ENCODE measurements at regions not wholly inside any gene's neighbourhood (a gene's known extent, or its start where the extent isn't known, plus 50 kb on each side); places are given as distances from the start of the nearest gene placed in this dataset.
A peak's percentile ranks its signal among the peaks of the same experiment; 100 is the strongest.
"Not testable (repeated sequence)": the region's sequence is repeated elsewhere in the genome, so short reads cannot be mapped to it uniquely, and the experiment has no call there.

DNA sequence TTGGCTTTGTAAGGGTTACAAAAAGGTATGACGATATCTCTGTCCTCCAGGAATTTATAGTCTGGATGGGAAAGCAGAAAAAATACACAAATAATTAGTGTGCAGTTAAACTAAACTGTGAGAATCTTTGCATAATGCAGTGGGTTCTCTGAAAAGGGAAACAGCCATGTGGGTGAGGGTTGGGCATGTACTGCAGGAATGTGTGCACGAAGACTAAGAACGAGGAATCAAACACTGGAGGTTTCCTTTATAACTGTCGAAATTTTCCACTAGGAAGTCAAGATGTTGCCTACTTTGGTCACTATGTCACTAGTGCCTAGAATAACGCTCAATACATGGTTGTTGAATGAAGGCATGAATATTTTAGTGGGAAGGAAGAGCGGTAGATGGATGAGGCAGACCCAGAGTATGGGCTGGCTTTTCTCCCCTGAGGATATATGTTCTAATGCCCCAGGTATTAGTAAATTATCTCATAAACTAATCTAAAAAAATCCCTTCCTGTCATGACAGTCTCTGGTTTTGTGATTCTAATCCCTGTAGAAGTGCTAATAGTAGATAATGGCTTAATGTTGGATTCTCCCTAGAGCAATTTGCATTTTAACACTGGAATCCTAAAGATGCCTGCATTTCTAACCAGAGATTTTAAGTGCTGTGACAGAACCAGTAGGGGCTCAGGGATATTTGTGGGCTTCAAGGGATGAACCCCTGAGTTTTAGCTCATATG is 227.3 kb downstream of the NMUR2 start:
- Mint-ChIP-seq H3K27ac (no peak overlapping the region), H3K9me3 (peaks cover 0 to 13% (median 8%) of the 10 kb centered on the region in 7 donors), H3K4me3 (no peak overlapping the region), H3K36me3 (no peaks in the 10 kb centered on the region), H3K4me1 (no peaks in the 10 kb centered on the region), H3K27me3 (peaks cover 8% of the 10 kb centered on the region)
- no peak for DNase-seq
- H3K4me3 ChIP-seq (ENCODE audit: low read depth, low read length), result no peak overlapping the region
- no peaks in the 10 kb centered on the region for H3K4me1 ChIP-seq (ENCODE audit: control insufficient read depth, insufficient read depth, low read length, poor library complexity, severe bottlenecking)
- no peaks in the 10 kb centered on the region for H3K36me3 ChIP-seq (ENCODE audit: control insufficient read depth, insufficient read depth, low read length)
- H3K9me3 ChIP-seq (ENCODE audit: control insufficient read depth in 2 of 2, low read length in 2 of 2), result peaks cover 0 to 9% of the 10 kb centered on the region in 2 experiments
- no peak overlapping the region for H3K27ac ChIP-seq (ENCODE audit: insufficient read depth, low read length, poor library complexity, severe bottlenecking)
- ATAC-seq (ENCODE audit: low read depth in 2 of 2), result no peak
- H3K27me3 ChIP-seq (ENCODE audit: control insufficient read depth, insufficient read depth, low read length), result no peaks in the 10 kb centered on the region

DNA sequence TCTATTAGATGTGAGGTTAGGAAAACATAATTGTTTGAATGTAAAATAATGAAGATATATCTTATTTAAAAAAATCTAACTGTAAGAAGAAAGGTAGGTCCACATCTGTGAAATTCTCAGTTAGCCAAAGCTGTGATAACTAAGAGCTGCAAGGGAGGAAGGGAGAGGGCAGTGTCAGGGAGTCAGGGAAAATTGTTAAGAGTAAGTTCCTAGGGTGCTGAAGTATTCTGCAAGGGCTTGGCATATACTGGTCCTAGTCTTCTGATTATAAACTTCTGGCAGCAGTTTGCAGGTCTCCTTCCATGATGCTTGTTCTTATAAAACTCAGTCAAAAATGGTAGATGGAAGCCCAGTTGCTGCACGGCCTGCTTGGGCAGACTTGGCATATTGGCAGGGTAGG is 233.2 kb downstream of the NMUR2 start:
- Histone ChIP-seq H3K4me1 (ENCODE audit: control insufficient read depth, insufficient read depth, low read length, poor library complexity, severe bottlenecking) (no peaks in the 10 kb centered on the region), H3K27ac (ENCODE audit: insufficient read depth, low read length, poor library complexity, severe bottlenecking) (no peak overlapping the region), H3K36me3 (ENCODE audit: control insufficient read depth, insufficient read depth, low read length) (no peaks in the 10 kb centered on the region), H3K27me3 (ENCODE audit: control insufficient read depth, insufficient read depth, low read length) (no peaks in the 10 kb centered on the region), H3K9me3 (ENCODE audit: control insufficient read depth in 2 of 2, low read length in 2 of 2) (no peaks in the 10 kb centered on the region), H3K4me3 (ENCODE audit: low read depth, low read length) (no peak overlapping the region)
- Mint-ChIP-seq H3K9me3 (peaks cover 0 to 7% (median 2%) of the 10 kb centered on the region in 7 donors), H3K27me3 (peaks cover 9% of the 10 kb centered on the region), H3K4me3 (no peak overlapping the region), H3K4me1 (no peaks in the 10 kb centered on the region), H3K27ac (no peak overlapping the region), H3K36me3 (no peaks in the 10 kb centered on the region)
- DNase-seq (no peak), ATAC-seq (ENCODE audit: low read depth in 2 of 2) (no peak)

DNA sequence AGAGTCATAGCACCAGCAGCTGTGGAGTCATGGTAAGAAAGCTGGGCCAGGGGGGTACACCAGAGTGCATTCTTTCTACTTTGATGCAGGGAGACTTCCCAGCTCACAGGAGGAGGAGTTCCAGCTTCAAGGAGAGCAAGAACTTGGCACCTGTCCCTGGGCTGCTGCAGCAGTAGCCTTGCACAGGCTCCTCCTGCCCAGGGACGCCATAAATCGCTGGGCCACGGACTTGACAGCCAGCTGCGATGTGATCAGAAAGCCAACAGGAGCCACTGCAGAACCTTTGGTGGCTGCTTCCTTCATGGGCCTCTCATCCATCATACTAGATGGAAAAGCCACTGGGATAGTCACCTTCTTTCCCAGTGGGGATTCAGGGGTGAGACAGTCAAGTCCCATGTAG is 234.7 kb downstream of the NMUR2 start:
- ATAC-seq (ENCODE audit: low read depth in 2 of 2), result no peak
- no peak for DNase-seq

DNA sequence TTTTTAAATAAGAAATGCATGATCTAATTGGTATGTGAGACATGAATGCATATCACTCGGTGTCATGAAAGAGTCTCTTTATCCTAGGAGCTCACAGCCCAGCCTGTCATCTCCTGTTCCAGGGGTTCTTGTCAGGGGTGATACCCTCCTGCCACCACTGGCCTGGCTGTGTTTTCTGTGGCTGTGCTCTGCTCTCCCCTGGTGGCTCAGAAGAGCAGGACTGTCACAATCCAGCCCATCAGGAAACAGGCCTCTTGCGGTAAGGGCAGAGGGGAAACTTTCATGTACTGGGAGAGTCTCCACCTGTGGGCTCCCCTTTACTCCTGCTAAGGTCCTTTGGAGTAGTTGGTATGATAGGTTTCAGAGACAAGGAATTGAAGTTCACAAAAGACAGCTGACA is 240.2 kb upstream of the GLRA1 start:
- H3K27me3 ChIP-seq (ENCODE audit: control insufficient read depth, insufficient read depth, low read length), result no peaks in the 10 kb centered on the region
- H3K4me1 Mint-ChIP-seq, result peaks cover 0 to 12% (median 0%) of the 10 kb centered on the region in 4 donors
- H3K9me3 ChIP-seq (ENCODE audit: control insufficient read depth in 2 of 2, low read length in 2 of 2), result no peaks in the 10 kb centered on the region
- no peak overlapping the region for H3K27ac Mint-ChIP-seq
- no peak overlapping the region for H3K27ac ChIP-seq (ENCODE audit: insufficient read depth, low read length, poor library complexity, severe bottlenecking)
- H3K9me3 Mint-ChIP-seq, result peaks cover 0 to 3% (median 0%) of the 10 kb centered on the region in 7 donors
- H3K36me3 ChIP-seq (ENCODE audit: control insufficient read depth, insufficient read depth, low read length), result no peaks in the 10 kb centered on the region
- H3K36me3 Mint-ChIP-seq, result no peaks in the 10 kb centered on the region
- ATAC-seq (ENCODE audit: low read depth in 2 of 2), result no peak
- no peak overlapping the region for H3K4me3 Mint-ChIP-seq
- peaks cover 3% of the 10 kb centered on the region for H3K27me3 Mint-ChIP-seq
- no peaks in the 10 kb centered on the region for H3K4me1 ChIP-seq (ENCODE audit: control insufficient read depth, insufficient read depth, low read length, poor library complexity, severe bottlenecking)
- no peak for DNase-seq
- H3K4me3 ChIP-seq (ENCODE audit: low read depth, low read length), result no peak overlapping the region

More for the DNA sequence above, 234.7 kb downstream of the NMUR2 start:
- H3K27me3 ChIP-seq (ENCODE audit: control insufficient read depth, insufficient read depth, low read length), result no peaks in the 10 kb centered on the region
- no peaks in the 10 kb centered on the region for H3K4me1 Mint-ChIP-seq
- no peaks in the 10 kb centered on the region for H3K36me3 Mint-ChIP-seq
- no peak overlapping the region for H3K27ac Mint-ChIP-seq
- no peaks in the 10 kb centered on the region for H3K36me3 ChIP-seq (ENCODE audit: control insufficient read depth, insufficient read depth, low read length)
- peaks cover 0 to 6% (median 2%) of the 10 kb centered on the region in 7 donors for H3K9me3 Mint-ChIP-seq
- no peak overlapping the region for H3K27ac ChIP-seq (ENCODE audit: insufficient read depth, low read length, poor library complexity, severe bottlenecking)
- H3K4me3 Mint-ChIP-seq, result no peak overlapping the region
- peaks cover 4% of the 10 kb centered on the region for H3K27me3 Mint-ChIP-seq
- no peaks in the 10 kb centered on the region for H3K9me3 ChIP-seq (ENCODE audit: control insufficient read depth in 2 of 2, low read length in 2 of 2)
- H3K4me3 ChIP-seq (ENCODE audit: low read depth, low read length), result no peak overlapping the region
- H3K4me1 ChIP-seq (ENCODE audit: control insufficient read depth, insufficient read depth, low read length, poor library complexity, severe bottlenecking), result no peaks in the 10 kb centered on the region

DNA sequence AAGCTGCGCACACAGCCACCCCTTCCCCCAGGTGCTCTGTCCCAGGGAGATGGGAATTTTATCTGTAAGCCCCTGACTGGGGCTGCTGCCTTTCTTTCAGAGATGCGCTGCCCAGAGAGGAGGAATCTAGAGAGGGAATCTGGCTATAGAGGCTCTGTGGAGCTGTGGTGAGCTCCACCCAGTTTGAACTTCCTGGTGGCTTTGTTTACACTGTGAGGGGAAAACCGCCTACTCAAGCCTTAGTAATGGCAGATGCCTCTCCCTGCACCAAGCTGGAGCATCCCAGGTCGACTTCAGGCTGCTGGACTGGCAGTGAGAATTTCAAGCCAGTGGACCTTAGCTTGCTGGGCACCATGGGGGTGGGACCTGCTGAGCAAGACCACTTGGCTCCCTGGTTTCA is 235.2 kb upstream of the GLRA1 start:
- H3K27ac ChIP-seq (ENCODE audit: insufficient read depth, low read length, poor library complexity, severe bottlenecking); H3K36me3 ChIP-seq (ENCODE audit: control insufficient read depth, insufficient read depth, low read length); ATAC-seq (ENCODE audit: low read depth in 2 of 2); H3K27me3 ChIP-seq (ENCODE audit: control insufficient read depth, insufficient read depth, low read length); H3K9me3 ChIP-seq (ENCODE audit: control insufficient read depth in 2 of 2, low read length in 2 of 2); DNase-seq; H3K4me3 ChIP-seq (ENCODE audit: low read depth, low read length); H3K4me1 ChIP-seq (ENCODE audit: control insufficient read depth, insufficient read depth, low read length, poor library complexity, severe bottlenecking); H3K27ac Mint-ChIP-seq; H3K36me3 Mint-ChIP-seq: not testable (repeated sequence)
- peak overlapping the region in 1 of 4 donors; percentile 5 for H3K4me3 Mint-ChIP-seq
- H3K27me3 Mint-ChIP-seq, result peaks cover 12% of the 10 kb centered on the region
- H3K9me3 Mint-ChIP-seq, result peaks cover under 1 to 11% (median 4%) of the 10 kb centered on the region in 7 donors
- peaks cover 0 to 20% (median 2%) of the 10 kb centered on the region in 4 donors for H3K4me1 Mint-ChIP-seq

DNA sequence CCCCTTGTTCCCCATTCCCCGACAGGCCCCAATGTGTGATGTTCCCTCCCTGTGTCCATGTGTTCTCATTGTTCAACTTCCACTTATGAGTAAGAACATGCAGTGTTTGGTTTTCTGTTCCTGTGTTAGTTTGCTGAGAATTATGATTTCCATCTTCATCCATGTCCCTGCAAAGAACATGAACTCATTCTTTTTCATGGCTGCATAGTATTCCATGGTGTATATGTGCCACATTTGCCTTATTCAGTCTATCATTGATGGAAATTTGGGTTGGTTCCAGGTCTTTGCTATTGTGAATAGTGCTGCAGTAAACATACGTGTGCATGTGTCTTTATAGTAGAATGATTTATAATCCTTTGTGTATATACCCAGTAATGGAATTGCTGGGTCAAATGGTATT is 229.8 kb upstream of the GLRA1 start:
- not testable (repeated sequence) for H3K27ac ChIP-seq (ENCODE audit: insufficient read depth, low read length, poor library complexity, severe bottlenecking); H3K4me3 ChIP-seq (ENCODE audit: low read depth, low read length); H3K36me3 ChIP-seq (ENCODE audit: control insufficient read depth, insufficient read depth, low read length); H3K4me1 Mint-ChIP-seq; H3K4me1 ChIP-seq (ENCODE audit: control insufficient read depth, insufficient read depth, low read length, poor library complexity, severe bottlenecking); H3K36me3 Mint-ChIP-seq; H3K27ac Mint-ChIP-seq; H3K4me3 Mint-ChIP-seq; H3K9me3 ChIP-seq (ENCODE audit: control insufficient read depth in 2 of 2, low read length in 2 of 2); ATAC-seq (ENCODE audit: low read depth in 2 of 2); H3K27me3 ChIP-seq (ENCODE audit: control insufficient read depth, insufficient read depth, low read length); DNase-seq
- H3K9me3 Mint-ChIP-seq, result peaks cover 2 to 11% (median 4%) of the 10 kb centered on the region in 7 donors
- peaks cover 24% of the 10 kb centered on the region for H3K27me3 Mint-ChIP-seq

DNA sequence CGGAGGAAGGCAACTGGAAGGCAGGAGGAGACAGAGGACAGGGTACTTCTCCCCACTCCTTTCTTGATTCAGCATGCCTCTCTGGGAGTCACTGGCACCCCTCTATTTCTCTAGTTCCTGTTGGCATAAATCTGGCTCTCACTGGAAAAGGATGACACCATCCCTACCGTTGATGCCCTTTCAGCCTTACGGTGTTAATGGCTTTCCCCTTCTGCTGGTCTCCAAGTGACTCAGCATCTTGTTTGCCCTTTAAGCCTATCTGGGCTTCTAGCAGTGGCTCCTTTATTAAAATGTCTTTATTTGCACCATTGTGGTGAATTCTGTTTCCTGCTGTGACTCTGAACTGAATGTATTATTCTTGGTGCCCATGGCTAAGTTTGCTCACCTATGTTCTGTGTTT is 227.3 kb upstream of the GLRA1 start:
- Mint-ChIP-seq H3K36me3 (no peaks in the 10 kb centered on the region), H3K27me3 (peaks cover 13% of the 10 kb centered on the region), H3K4me3 (peak overlapping the region in 1 of 4 donors; percentile 43), H3K27ac (no peak overlapping the region), H3K9me3 (peaks cover 0 to 7% (median 2%) of the 10 kb centered on the region in 7 donors), H3K4me1 (no peaks in the 10 kb centered on the region)
- ATAC-seq (ENCODE audit: low read depth in 2 of 2), result no peak
- Histone ChIP-seq H3K27ac (ENCODE audit: insufficient read depth, low read length, poor library complexity, severe bottlenecking) (no peak overlapping the region), H3K27me3 (ENCODE audit: control insufficient read depth, insufficient read depth, low read length) (no peaks in the 10 kb centered on the region), H3K4me1 (ENCODE audit: control insufficient read depth, insufficient read depth, low read length, poor library complexity, severe bottlenecking) (no peaks in the 10 kb centered on the region), H3K36me3 (ENCODE audit: control insufficient read depth, insufficient read depth, low read length) (no peaks in the 10 kb centered on the region), H3K9me3 (ENCODE audit: control insufficient read depth in 2 of 2, low read length in 2 of 2) (no peaks in the 10 kb centered on the region), H3K4me3 (ENCODE audit: low read depth, low read length) (no peak overlapping the region)
- no peak for DNase-seq

DNA sequence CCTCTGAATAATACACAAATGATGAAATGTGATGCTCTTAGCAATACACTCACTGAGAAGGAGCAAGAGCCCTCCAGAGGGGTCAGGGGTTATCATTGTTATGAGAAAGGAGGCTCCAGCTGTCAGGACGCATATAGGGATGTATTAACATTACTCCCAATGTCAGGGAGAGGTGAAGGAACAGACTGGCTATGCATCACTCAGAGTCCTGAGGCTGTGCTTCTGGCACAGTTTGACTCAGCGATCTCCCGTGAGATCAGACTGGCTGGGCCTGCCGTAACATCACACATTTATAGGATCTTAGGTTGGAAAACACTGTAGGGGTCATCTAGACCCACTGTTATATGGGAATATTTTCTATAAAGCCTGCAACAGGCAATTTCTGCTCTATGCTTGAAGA is 226.5 kb upstream of the GLRA1 start:
- Mint-ChIP-seq H3K27ac (no peak overlapping the region), H3K36me3 (no peaks in the 10 kb centered on the region), H3K27me3 (peaks cover 14% of the 10 kb centered on the region), H3K9me3 (peaks cover 0 to 3% (median 2%) of the 10 kb centered on the region in 7 donors), H3K4me3 (no peak overlapping the region), H3K4me1 (peaks cover 0 to 2% (median 0%) of the 10 kb centered on the region in 4 donors)
- DNase-seq (no peak), ATAC-seq (ENCODE audit: low read depth in 2 of 2) (no peak)
- Histone ChIP-seq H3K4me1 (ENCODE audit: control insufficient read depth, insufficient read depth, low read length, poor library complexity, severe bottlenecking) (no peaks in the 10 kb centered on the region), H3K27ac (ENCODE audit: insufficient read depth, low read length, poor library complexity, severe bottlenecking) (no peak overlapping the region), H3K4me3 (ENCODE audit: low read depth, low read length) (no peak overlapping the region), H3K9me3 (ENCODE audit: control insufficient read depth in 2 of 2, low read length in 2 of 2) (no peaks in the 10 kb centered on the region), H3K36me3 (ENCODE audit: control insufficient read depth, insufficient read depth, low read length) (no peaks in the 10 kb centered on the region), H3K27me3 (ENCODE audit: control insufficient read depth, insufficient read depth, low read length) (no peaks in the 10 kb centered on the region)

Measured in CD4-positive, CD25-positive, alpha-beta regulatory T cell (primary cell).